IPS-NIHi7 (cell line): ENCODE measurements at regions not wholly inside any gene's neighbourhood (a gene's known extent, or its start where the extent isn't known, plus 50 kb on each side); places are given as distances from the start of the nearest gene placed in this dataset.

Experiments
- DNase-seq: peaks from one replicate; pipeline ENCODE4 v3.0.0; 2012; ENCODE audit warnings: mixed read lengths; ENCODE audit errors: extremely low spot score

DNA sequence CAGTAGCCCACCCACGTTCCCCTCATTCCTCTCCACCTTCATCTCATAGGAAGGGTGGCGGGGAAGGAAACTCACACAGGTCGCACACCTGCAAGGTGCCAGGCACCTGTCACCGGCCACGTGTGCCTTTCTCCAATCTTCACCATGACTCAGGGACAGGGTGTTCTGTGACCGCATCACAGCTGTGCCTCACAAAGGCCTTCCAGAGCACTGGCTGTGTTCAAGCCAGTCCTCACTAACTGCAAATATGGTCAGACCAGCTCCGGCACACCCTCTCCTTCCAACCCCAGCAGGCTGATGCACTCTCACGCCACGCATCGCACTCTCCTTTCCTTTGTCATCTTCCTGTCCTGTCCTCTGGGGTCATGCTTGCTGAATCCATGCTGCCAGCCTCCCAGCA, 415.9 kb downstream of the IRS2 start:
- DNase-seq: no peak

DNA sequence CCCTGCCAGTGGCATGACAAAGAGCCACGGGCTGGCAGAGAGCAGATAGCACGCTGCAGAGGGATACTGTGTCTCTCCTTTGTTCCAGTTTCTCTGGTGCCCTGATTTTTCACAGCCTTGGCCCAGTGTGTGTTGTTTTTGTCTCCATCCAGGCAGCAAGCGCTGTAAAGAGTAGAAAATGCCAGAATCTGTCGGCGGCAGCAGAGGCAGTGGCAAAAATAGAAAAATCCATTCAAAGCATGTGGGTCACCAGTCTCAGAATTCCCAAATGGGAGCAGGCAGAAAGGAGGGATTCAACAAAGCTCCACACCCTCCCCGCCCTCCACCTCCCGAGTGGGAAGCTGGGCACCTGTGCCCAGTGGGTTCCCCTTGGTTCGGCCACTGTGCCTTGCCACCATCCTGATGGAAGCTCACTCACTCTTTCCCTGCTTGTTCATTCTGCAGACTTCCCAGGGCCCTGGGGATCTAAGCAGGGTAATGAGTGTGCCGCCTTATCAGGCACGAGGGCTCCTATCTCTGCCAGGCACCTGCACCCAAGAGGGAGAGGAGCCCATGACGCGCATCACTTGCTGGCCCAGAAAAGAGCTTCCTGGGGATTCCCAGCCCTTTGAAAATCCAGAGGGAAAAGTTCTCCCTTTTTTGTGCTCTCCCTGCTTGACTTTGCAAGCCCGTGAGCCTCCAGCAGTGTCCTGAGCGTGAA, 416.9 kb downstream of the IRS2 start:
- no peak for DNase-seq

DNA sequence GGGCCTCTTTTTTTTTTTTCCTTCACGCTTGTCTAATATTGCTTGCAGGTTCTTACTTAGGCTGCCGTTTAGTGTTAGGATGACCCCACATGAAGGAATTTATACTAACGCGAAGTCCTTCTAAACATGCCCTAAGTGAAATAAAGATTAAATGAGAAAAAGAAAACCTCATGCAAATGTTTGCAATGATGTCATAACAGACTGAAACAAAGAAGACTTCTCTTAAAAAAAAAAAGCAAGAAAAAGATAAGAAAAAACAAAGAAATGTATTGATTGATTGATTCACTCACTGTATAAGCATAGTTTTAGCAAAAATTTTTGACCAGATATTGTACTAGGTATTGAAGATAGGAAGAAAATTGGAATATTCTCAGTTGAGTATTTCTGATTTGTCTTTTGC, 418.2 kb downstream of the IRS2 start:
- DNase-seq: no peak

DNA sequence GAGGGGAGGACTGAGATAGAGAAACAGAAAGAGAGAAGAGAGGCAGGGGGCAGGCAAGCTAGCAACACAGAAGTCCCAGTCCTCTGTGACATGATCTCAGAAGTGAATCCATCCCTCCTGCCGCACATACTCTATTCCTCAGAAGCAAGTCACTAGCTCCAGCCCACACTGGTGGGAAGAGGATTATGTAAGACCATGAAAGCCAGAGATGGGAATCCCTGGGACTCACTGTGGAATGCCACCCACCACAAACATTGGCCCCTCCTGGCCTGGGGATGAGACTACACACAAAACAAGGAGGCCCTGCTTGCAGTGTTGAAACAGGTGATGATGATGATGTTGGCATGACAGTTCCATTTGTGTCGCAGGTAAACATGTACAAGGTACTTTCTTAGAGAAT, 419.9 kb downstream of the IRS2 start:
- no peak for DNase-seq

DNA sequence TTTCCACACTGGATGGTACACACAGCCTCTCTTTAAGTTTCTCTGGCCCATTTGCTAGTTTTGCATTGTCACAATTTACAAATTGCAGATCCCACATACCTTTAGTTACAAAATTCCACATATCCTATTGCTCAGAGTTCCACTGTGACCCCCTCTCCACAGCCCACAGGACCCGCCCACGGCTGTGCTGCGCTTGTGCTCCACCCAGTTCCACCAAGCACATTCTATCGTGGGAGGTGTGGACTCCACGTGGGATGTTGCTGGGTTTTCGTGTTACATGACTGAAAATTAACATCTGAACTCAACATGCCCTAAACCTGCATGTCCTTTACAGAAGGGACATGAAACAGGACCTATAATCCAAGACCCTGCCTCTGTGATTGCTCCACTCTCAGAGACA, 423.0 kb downstream of the IRS2 start:
- no peak for DNase-seq

DNA sequence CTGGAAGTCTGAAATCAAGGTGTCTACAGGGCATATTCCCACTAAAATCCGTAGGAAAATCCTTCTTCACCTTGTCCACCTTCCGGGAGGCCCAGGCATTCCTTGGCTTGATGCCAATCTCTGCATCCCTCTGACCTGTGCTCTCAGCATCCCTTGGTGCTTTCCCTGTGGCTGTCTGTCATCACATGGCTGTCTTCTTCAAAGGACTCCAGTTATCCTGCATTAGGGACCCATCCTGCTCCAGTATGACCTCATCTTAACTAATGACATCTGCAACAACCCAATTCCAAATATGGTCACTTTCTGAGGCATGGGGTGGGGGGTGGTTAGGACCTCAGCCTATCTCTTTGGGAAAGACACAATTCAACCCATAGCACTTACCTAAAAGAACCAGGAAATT, 423.8 kb downstream of the IRS2 start:
- DNase-seq: no peak

DNA sequence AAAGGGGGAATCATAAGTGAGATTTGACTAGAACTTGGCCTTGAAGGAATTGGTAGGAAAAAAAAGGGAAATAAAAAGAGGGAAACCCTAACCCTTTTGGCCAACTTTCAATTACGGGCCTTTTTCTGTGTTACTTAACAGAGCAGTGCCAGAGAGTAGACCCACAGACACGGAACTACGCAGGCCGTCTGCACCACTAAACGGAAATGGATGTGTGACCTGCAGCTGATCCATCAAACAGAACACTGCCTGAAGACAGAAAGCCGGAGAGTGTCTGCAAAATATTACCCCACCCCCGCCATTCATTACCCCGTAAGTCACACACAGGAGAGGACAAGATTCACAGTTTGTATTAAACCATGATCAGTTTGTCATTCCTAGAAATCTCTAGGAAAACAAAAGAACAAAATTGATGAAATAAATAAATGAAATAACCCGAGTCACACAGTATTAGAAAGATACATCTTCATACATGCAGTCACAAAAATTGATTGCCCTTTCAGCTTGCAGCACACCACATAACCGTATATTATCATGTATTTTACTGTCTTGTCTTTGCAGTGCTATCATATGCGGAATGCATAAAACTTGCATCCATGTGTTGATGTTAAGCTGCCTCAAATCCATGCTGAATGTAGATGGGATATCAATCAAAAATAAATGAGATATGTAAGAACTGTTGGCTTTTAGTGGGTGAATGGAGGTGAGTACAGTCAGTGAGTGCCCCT, 424.7 kb downstream of the IRS2 start:
- no peak for DNase-seq

DNA sequence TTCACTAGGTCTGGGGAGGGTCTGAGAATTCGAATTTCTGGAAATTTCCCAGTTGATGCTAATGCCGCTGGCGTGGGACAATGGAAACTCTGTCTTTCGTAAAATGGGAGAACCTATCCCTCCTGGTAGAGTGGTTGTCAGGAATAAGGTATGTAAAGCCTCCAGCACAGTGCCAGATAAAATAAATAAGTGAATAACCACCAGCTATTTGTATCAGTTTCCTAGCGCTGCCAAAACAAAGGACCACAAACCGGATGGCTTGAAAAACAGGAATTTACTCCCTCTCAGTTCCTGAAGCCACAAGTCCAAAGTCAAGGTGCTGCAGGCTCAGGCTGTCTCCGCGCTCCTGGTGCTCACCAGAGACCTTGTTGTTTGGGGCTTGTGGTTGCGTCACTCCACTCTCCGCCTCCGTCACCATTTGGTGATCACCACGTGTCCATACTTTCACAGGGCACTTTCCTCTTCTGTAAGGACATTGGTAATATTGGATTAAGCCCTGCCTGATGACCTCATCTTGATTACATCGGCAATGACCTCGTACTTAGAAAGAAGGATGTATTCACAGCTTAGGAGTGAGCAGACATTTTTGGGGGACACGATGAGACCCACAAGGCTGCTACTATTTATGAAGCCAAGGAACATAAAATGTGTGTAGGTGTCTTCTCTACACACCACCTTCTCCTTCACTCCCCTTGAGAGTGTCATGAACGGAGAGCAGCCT, 428.5 kb downstream of the IRS2 start:
- no peak for DNase-seq

DNA sequence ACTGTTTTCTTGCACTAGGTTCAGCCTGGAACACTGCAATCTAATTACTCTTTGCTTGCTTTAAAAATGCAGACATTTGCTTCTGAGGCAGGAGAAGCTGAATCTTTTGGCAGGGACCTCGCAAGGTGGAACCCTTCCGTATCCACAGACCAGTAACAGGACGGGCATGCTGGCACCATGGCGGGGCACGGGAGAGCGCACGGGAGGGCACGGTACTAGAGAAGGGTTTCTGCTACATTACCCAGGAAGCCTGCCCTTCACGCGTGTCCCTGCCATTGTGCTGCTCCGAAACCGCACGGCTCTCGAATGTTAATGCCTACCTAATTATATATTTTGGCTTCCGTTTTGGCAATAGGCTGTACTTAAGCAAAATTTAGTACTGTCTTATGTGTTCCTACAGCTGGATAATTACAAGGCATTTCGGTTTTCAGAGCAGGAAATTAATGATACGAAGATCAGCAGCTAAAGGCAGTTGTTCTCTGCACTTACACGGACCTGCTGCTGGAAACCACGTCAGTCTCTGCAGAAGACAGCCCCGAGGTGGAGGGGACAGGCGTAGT, 430.4 kb downstream of the IRS2 start:
- no peak for DNase-seq

DNA sequence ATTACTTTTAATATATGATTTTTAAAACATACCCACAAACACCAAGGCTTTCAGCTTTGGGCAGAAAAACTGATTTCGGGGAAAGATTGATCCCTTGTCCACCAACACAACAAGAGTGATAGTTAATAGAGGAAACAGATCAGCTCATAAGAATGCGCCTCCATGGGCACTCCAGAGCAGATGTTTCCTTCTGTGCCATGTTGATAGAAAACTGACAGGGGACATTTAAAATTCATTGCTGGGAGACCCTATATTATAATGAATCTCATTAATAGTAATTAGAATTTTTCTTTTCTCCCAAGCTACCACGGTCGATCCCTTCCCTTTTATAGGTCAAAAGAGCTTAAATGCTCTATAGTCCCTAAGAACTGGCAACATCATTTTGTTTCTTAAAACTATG, 431.2 kb downstream of the IRS2 start:
- no peak for DNase-seq

DNA sequence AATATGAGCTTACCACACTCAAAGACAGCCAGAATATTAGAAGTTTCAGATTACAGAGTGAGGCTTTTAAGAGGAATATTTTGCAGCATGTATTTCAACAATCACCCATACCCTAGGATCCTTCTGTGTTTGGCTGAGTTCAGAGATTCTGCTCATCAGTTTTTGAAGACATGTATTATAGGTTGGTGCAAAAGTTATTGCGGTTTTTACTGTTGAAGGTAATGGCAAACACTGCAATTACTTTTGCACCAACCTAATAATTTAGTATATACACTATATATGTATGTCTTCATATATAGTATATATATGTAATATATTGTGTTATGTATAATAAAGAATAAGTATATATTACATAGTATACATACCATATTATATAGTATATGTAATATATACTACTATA, 435.1 kb downstream of the IRS2 start:
- DNase-seq: no peak

DNA sequence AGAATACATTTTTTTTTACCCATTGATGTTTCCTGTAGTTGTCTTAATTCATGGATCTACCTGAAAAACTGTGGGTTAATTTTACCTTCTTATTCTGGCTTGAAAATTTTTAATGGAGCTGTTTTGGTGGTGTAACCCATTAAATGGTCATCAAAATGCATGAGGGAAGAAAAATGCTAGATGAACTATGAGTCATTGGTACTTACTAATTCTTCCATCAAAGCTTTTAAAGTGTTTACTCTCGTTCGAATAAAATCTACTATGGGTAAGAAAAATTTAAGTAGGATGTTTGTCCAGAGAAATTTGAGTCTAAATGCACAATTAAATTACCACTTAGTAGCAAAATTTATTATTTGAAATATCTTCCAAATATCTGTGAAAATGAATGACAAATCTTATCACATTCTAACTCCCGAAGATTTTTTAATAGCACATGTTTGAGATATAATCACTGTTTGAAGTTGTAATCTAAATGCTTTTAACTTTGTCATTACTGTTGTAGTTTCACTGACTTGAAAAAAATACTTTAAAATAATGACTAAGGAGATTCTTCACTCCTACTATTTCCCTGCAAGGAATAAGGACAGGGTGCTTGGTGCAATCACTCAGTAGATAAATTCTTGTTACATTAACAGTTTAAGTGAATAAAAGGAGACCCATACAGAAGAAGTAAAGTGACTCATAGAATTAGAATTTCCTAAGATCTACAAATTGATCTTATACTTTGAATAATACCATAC, 437.7 kb downstream of the IRS2 start:
- no peak for DNase-seq

DNA sequence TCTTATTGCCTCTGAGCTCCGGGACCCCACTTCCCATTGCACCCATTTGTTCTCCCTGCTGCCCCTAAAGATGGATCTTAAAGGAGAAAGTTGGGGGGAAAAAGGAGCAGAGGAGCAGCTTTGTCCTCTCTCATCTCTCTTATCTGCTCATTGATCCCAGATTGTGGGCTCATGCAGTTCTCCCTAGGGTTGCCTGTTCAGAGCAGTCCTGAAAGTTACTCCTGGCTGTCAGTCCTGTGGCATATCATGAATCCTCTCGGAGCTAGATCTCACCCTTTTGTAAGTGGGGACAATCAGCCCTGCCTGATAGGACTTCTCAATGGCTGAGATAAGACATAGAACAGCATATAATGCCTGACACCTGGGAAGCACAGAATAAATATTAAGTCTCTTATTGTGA, 440.3 kb downstream of the IRS2 start:
- no peak for DNase-seq

DNA sequence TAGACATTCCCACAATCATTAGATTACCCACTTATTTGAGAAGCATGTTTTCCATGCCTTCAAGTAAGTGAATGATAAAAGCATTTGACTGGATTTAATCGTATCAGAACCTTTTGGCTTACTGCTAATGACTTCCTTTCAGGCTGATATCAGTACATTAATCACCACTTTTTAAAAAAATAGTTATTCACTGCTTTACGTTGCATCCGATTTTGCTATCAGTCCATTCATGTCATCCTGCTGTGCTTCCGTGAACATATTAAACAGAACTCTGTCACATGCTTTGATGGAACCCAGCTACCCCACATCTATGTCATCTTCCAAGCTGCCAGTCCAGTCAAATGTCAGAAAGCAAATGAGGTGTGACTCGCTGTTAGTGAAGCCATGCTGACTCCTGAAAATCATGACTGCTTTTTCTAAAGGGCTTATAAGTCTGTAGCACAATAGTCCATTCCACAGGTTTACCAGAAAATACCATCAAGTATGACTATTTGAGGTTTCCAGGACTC, 440.9 kb downstream of the IRS2 start:
- DNase-seq: no peak

DNA sequence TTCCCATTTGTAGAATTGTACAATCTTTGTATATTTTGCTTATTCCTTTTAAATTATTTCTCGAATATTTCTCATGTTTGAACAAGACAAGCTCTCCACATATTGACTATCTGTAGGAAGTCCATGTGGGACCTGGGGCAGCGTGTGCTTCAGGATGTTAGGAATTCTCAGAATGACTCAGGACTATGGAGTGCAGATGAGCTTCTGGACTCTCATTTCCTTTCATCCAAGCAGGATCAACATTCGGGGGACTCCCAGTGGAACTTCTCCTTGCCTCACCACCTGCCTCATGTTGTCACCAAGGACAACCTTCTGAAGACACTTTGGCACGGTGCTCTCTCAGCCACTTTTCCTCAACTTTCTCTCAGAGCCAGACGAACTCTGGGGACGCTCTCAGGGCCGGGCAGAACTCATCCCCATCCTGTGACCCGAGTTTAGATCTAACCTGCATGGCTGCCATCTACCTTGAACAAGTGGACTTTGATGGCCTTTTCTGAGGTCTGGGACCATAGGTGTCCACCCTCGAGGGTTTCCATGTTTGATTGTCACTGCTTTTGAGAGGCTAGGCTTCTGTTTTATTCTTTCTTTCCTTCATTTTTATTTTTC, 441.7 kb downstream of the IRS2 start:
- no peak for DNase-seq

DNA sequence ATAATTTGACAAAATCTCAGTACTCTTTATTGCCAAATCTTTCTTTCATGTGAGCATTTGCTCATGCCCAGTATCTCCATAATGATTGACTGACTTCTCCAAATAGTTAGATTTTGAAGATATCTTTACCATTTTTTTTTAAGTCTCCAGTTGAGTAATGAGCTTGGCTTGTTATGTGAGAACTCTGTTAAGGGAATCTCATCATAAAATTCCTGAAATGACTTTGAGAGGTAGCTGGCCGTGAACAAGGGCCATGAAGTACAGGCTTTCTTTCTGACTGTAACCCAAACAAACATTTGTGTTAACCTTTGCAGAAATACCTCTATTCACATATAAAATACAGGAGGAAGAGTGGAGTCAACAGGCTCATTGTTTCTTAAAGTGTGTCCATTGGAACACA, 449.7 kb downstream of the IRS2 start:
- DNase-seq: no peak

DNA sequence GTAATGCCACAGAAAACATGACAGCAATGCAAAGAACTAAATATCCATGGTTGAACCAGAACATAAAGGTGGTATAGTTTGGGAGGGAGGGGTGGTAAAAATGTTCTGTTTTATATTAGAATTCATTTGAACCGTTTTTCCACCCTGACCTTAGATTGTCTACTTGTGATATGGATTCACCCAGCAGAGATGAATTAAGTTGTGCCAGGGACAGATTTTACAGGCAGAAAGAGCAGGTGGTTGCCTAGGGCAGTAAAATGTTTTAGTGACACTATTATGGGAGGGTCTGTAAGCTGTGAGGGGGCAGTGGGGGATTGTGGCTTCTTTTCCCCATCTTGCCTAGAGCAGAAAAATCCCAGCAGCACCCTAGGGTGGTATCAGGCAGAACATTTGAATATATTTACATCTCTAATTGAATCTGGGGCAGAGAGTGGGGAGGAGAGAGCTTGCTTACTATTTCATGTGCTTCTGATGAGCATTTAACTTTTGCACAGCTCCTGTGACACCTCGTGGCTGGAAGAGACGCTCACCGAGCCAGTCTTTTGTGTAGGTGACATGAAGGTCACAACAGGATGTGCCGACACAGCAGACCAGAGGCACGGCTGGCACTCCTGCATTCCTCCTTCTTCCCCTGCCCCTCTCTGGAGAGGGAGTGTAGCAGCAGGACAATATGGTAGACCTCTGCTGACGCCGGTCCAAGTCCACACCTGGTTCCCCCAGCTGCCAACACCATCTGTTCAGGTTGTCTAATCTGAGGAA, 452.3 kb downstream of the IRS2 start:
- DNase-seq: no peak

DNA sequence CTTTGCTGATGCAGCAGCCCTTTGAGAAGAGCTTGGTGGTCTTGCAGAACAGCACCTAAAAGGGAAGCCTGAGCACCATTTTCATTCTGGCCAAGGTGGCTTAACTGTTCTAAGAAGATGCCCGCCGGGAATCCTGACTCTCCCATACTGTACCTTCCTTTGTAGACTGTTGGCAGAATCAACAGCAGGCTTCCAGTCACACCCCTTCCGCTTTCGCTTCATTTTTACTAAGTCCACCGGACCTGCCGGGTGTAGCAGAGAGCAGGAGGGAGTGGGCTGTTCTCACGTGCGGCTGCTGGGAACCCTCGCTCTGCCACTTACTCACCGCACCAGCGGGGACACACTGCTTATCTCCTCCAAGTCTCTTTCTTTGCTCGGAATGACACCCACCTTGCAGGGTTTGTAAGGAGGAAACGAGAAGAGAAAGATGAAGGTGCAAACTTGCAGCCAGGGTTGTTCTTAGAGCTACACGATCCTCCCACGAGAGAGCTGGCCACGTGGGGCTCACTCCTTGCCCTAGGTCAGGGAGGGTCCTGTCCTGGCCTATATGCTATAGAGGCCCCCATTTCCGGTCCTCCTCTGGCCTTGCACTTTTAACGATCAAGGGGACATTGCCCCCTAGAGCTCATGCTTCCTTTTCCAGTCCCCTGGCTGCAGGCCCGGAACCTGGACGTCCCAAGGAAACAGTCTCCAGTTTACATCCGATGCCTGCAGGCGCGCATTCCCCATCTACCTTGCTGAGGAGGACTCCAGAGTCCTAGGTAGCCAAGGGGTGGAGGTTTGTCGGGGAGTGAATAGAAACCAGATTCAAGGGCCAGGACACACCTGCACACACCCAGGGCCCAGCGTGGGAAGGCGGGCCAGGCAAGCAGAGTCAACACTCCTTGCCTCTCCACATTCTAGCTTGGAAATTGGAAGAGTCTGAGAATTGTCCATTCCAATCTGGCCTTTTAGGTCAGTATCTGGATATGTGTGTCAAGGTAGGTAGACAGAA, 453.6 kb downstream of the IRS2 start:
- DNase-seq: no peak

DNA sequence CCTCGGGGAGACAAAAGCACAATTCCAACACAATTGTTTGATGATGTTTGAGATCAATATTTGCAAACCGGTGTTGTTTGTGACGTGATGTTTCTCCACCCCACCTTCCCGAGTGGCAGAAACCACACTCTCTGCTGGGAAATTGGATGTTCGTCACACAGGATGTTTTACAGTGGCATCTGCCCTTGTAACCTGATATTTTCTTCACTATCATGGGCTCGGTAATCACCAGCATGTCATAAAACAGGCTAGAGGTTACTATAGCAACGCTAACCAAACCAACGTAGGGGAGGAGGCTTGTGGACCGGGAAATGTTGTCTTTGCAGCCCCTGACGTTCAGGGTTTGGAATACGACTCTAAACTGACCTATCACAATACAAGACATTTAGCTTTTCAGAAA, 454.5 kb downstream of the IRS2 start:
- DNase-seq: no peak
